ENCODE measurements at regions not wholly inside any gene's neighbourhood (a gene's known extent, or its start where the extent isn't known, plus 50 kb on each side); places are given as distances from the start of the nearest gene placed in this dataset.
A peak's percentile ranks its signal among the peaks of the same experiment; 100 is the strongest.

- TF ChIP-seq, protein P1, sequence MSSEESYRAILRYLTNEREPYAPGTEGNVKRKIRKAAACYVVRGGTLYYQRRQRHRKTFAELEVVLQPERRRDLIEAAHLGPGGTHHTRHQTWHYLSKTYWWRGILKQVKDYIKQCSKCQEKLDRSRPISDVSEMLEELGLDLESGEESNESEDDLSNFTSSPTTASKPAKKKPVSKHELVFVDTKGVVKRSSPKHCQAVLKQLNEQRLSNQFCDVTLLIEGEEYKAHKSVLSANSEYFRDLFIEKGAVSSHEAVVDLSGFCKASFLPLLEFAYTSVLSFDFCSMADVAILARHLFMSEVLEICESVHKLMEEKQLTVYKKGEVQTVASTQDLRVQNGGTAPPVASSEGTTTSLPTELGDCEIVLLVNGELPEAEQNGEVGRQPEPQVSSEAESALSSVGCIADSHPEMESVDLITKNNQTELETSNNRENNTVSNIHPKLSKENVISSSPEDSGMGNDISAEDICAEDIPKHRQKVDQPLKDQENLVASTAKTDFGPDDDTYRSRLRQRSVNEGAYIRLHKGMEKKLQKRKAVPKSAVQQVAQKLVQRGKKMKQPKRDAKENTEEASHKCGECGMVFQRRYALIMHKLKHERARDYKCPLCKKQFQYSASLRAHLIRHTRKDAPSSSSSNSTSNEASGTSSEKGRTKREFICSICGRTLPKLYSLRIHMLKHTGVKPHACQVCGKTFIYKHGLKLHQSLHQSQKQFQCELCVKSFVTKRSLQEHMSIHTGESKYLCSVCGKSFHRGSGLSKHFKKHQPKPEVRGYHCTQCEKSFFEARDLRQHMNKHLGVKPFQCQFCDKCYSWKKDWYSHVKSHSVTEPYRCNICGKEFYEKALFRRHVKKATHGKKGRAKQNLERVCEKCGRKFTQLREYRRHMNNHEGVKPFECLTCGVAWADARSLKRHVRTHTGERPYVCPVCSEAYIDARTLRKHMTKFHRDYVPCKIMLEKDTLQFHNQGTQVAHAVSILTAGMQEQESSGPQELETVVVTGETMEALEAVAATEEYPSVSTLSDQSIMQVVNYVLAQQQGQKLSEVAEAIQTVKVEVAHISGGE (CRISPR knock-in tag; IDR thresholded peaks at IDR 0.05) = no peak
- no peak for TF ChIP-seq HCFC1 (IDR thresholded peaks at IDR 0.05; ENCODE audit: low read length)
- TF ChIP-seq SMAD5 (IDR thresholded peaks at IDR 0.05; ENCODE audit: low read depth) = no peak
- no peak for TF ChIP-seq EZH2 (IDR thresholded peaks at IDR 0.05; ENCODE audit: borderline replicate concordance, control insufficient read depth, low read depth, low read length)
- peak; percentile 43 for TF ChIP-seq DPF2 (IDR thresholded peaks at IDR 0.05)
- no peak for TF ChIP-seq RELA (IDR thresholded peaks at IDR 0.05; ENCODE audit: borderline replicate concordance, partially characterized antibody)
- TF ChIP-seq, protein P2, sequence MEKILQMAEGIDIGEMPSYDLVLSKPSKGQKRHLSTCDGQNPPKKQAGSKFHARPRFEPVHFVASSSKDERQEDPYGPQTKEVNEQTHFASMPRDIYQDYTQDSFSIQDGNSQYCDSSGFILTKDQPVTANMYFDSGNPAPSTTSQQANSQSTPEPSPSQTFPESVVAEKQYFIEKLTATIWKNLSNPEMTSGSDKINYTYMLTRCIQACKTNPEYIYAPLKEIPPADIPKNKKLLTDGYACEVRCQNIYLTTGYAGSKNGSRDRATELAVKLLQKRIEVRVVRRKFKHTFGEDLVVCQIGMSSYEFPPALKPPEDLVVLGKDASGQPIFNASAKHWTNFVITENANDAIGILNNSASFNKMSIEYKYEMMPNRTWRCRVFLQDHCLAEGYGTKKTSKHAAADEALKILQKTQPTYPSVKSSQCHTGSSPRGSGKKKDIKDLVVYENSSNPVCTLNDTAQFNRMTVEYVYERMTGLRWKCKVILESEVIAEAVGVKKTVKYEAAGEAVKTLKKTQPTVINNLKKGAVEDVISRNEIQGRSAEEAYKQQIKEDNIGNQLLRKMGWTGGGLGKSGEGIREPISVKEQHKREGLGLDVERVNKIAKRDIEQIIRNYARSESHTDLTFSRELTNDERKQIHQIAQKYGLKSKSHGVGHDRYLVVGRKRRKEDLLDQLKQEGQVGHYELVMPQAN (conservative IDR thresholded peaks at IDR 0.05) = no peak
- TF ChIP-seq IKZF2 (IDR thresholded peaks at IDR 0.05) = peak; percentile 83 to 85
- TF ChIP-seq, protein P3, sequence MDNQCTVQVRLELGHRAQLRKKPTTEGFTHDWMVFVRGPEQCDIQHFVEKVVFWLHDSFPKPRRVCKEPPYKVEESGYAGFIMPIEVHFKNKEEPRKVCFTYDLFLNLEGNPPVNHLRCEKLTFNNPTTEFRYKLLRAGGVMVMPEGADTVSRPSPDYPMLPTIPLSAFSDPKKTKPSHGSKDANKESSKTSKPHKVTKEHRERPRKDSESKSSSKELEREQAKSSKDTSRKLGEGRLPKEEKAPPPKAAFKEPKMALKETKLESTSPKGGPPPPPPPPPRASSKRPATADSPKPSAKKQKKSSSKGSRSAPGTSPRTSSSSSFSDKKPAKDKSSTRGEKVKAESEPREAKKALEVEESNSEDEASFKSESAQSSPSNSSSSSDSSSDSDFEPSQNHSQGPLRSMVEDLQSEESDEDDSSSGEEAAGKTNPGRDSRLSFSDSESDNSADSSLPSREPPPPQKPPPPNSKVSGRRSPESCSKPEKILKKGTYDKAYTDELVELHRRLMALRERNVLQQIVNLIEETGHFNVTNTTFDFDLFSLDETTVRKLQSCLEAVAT (IDR thresholded peaks at IDR 0.05) = peak; percentile 52; the same call in 1 of the 2 replicates
- peak; percentile 49; the same call in 1 of the 2 replicates for TF ChIP-seq CREM (IDR thresholded peaks at IDR 0.05; ENCODE audit: low read depth)
- no peak for TF ChIP-seq ZNF24 (IDR thresholded peaks at IDR 0.05)
- no peak for TF ChIP-seq MYC (IDR thresholded peaks at IDR 0.05; ENCODE audit: insufficient read depth, insufficient read length, insufficient replicate concordance, low read length, severe bottlenecking)
- TF ChIP-seq POLR2A (IDR thresholded peaks at IDR 0.05; ENCODE audit: low read depth, low read length) = no peak
- TF ChIP-seq BMI1 (IDR thresholded peaks at IDR 0.05; ENCODE audit: borderline replicate concordance) = no peak
- TF ChIP-seq MTA2 (IDR thresholded peaks at IDR 0.05; ENCODE audit: low read depth) = peak; percentile 83
- no peak for TF ChIP-seq MYB (IDR thresholded peaks at IDR 0.05; ENCODE audit: borderline replicate concordance, low read depth, low read length)
- 0 out of 2 replicates have a peak, but pooled peaks have one; percentile 3 for TF ChIP-seq IRF4 (IDR thresholded peaks at IDR 0.05; ENCODE audit: low read depth, low read length)
- TF ChIP-seq ZNF207 (IDR thresholded peaks at IDR 0.05; ENCODE audit: borderline replicate concordance) = no peak
- peak; percentile 91 for TF ChIP-seq PKNOX1 (IDR thresholded peaks at IDR 0.05)
- TF ChIP-seq YBX1 (IDR thresholded peaks at IDR 0.05) = no peak
These were observed 70.5 kb upstream of the DUSP22 start (continued) for GRCh38 chr6:221531-222349.
